DMS53 (cell line): ENCODE measurements at regions not wholly inside any gene's neighbourhood (a gene's known extent, or its start where the extent isn't known, plus 50 kb on each side); places are given as distances from the start of the nearest gene placed in this dataset.
A peak's percentile ranks its signal among the peaks of the same experiment; 100 is the strongest.

Experiments used
- DNase-seq: peaks from one replicate; lab custom pipeline; 2025; lab: John Stamatoyannopoulos, UW

DNA sequence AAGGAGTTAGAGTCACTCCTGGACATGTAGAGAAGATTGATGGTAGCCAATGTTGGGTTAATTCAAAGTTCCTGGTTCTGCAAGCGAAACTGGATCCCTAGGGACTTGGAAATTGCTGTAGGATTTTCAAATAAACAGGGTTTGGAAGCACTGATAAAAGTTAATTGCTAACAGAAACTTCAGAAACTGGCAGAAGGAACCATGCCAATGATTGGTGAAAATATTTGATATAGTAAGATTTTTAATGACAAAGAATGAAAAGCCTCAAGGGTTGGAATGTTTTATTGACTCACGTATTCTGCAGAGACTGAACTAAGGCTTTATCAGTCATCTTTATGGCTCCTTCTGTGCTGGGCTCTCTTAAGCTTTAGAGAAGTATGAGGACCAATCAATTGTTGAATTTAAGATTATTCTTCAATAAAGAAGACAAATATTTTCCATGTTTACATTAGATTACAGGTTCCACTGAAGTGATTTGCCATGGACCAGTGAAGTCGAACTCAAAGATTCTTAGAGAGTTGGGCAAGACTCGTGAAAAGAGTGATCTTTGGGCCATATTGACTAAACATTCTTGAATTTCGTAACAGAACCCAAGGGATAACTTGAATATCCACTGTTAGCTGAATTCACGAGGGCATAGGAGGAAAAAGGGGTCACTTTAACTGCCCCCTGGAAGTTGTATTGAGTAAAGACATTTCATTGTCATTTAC is 371.4 kb downstream of the HDGFL1 start:
- no peak for DNase-seq

DNA sequence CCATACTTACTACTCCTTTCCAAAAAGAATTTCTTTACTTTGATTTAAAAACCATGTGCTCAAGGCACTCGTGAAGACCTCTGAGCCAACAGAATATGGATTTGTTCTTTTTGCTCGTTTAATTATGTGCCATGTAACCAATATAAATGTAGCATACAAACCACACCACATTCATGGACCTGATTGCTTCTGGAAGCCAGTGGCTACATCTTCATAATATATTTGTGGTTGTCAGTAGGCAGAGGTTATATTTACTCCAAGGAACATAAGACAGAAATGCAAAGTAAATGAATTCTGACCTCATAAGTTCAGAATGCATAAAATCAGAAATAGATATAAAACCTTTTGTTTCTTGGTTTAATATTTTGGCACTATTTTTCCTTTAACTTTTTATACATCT is 373.0 kb downstream of the HDGFL1 start:
- DNase-seq: no peak

DNA sequence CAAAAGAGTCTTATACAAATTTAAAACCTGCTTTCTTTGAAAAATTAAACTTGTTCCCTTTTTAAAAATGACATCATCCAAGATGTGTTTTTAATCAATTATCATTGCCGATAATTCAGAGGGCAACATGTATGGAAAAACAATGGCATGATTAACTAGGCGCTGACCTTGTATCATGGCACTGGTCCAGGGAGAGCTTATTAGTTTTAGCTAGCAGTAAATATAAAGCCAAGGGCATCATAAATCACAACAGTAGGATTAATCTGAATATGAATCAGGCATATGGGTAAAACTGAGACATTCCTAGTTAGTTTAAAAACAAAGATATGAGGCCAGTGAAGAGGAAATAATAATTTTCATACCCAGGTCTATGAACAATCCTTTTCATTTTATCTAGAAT is 374.0 kb downstream of the HDGFL1 start:
- no peak for DNase-seq

DNA sequence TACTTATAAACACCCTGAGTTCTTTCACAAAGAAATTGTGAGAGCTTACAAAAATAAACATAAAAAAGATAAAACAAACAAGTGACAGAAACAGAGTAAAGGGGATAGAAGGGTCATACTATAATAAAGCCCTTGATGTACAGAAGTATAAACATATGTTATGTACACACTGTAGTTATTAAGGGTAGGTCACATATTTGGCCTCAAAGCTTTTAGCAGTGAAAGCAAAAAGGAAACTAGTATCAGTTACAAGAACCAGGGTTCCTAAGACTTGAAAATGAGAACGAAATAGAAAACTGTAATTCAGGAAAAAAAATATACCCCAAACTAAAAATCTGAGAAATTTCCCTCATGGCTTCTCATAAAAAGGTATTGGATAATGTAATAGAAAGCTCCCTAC is 380.6 kb downstream of the HDGFL1 start:
- peak; percentile 63 for DNase-seq

DNA sequence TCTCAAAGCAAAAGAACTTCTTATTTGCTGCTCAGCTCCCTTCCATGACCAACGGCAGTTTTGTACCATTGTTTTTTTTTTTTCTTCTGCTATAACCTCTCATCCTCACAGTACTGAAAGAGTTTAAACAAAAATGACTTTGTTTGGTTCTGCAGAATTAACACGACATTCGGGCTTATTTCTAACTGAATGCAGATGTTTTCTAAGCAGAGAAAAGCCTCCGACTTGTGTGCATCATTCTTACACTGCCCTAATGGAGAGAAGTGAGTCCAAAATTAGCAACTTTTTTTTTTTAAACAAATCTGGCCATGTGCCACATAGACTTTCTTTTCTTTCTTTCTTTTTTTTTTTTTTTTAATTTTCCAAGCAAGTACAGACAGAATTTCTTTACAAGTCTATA is 382.7 kb downstream of the HDGFL1 start:
- no peak for DNase-seq

DNA sequence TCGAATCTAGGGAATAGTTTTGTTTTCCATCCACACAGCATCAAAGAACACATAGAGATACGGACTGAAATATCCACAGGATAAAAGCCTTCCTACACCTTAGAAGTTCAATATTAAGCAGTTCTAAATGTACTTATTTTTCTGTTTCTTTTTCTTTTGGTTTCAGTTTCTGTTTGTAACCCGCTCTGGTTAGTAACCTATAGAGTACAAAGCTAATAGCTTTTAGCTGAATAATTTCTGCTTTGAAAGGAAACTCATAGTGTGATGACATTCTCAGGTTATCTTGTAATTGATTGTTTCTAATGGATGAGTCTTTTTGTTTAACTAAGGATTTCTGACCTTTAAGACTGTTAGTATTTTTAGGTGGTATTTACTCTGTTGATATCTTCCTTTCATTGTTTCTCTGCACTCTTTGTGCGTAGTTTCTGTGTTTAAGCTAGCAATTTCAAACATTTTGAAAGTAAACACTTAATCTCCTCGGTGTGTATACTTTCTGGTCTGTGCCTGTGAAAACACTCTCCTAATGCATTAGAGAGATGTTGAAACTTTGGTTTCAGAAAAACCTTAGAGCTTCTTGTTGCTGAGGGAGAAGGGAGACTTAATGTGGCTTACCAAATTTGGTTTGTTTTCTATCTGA is 385.5 kb downstream of the HDGFL1 start:
- peak; percentile 87 for DNase-seq

DNA sequence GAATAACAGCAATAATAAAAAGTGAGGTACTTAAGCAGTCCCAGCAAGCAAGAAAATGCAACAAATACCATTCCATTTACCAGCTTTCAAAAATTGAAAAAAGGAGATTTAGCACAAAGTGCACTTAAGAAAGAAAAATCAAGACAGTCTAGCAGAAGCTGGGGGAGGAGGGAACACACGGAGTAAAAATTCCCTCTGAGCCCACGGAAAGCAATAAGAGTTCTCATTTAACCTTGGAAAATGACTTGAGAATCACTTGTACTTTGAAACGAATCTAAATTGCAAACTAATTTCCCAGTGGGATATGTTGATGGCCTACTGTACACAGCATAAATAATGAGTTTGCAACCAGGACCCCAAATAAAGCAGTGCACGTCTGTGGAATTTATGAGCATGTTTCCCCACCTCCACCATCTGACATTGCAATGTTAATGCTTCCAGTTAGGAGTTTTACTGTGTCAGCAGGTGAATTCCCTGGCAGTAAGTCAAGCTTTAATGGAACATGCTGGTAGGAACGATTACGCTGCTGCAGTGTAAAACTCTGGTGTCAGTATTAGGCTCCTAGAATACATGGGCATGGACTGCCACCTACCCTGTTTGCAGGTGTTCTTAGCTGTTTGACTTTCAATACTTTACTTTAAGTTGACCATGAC is 386.8 kb downstream of the HDGFL1 start:
- peak; percentile 48 for DNase-seq

DNA sequence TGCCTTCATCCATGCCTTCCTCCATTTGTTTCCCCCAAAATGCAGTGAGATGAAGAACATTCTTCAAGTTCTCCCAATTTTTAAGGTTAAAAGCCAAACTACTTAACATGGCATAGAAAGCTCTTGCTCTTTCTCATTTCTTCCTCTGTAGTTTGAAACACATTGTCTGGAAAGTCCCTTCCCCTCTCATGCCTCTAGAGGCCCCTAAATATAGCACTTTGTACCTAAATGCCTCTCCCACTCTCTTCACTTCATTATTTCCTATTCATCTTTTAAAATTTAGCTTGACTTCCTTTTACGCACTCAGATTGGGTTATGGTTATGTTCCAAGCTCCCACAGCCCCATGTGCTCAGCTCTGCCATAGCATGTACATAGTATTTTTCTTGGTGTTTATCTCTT is 389.3 kb downstream of the HDGFL1 start:
- no peak for DNase-seq

DNA sequence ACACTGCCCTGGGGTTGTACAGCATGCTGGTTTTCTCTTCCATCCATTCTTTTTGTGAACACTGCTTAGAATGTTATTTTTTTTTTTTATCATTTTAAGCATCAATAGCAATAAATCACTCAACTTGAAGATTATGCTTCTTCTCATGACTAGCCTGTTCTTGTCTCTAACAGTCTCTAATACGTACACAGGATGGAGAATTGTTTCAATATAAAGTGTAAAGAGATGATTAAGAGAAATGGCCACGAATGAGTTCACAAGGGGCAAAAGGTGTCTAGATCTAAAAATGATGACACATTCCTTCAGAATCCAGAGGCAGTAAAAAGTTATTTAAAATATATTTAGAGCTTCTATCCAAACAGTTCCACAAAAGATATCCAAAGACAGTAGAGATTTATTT is 390.2 kb downstream of the HDGFL1 start:
- DNase-seq: no peak

DNA sequence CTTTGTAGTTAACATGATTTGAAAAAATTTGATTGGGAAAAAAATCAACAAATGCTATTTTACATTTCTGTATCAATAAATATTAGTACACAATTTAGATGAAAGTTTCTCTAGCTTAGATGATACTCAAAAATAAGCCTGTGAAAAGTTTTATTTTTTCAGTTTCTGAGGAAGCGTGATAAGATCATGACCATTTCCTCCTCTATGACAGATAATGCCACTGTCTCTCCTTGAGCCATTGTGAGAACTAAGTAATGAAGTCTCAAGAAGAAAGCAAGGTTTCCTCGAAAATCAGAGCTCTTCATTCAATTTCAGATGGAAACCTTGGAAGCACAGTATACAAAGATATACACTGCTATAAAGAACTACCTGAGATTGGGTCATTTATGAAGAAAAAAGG is 395.0 kb downstream of the HDGFL1 start:
- no peak for DNase-seq

DNA sequence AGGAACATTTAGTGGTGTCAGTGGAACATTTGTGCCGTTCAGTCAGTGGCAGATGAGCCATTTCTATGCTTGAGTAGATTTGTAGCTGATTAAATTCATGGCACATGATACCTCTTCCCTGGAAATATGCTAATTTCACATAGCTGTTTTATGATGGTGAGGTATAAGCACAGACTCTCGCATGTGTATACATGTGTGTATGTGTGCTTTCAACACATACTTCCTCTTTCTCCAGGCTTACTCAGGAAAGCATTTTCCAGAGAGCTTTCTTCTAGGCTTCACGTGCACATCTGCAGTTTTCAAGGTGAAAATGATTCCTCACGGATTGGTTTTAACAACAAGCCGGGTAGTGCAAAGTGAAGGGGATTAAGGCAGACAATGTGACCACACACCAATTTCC is 396.5 kb downstream of the HDGFL1 start:
- no peak for DNase-seq

DNA sequence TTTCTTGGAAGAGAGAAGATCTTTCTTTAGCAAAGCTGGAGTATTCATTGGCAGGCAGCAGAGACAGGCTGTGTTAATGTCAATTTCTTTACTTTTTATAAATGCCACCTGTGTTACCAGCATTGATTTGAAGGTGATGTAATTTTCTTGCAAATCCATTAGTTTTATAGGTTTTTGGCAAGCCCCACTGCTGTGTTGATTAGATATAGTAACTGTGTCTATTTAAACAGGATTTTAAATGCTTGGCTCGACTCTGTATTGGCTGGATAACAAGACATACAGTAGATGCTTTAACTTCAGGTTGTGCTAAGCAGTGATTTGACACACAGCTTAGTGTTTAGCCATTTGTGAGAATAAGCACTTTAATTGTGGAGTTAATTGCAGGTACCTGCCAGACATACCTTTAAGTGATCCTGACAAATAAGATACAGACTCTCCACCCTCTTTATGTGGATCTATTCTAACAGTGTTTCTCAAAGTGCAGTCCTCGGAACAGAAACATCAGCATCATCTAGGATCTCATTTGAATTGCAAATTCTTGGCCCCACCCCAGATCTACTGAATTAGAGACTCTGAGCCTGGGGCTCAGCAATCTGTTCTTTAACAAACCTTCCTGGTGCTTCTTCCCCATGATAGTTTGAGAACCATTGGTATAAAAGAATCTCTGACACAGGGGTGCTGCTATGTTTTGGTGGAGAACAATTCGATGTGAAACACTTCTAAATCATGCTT is 397.5 kb downstream of the HDGFL1 start:
- no peak for DNase-seq

DNA sequence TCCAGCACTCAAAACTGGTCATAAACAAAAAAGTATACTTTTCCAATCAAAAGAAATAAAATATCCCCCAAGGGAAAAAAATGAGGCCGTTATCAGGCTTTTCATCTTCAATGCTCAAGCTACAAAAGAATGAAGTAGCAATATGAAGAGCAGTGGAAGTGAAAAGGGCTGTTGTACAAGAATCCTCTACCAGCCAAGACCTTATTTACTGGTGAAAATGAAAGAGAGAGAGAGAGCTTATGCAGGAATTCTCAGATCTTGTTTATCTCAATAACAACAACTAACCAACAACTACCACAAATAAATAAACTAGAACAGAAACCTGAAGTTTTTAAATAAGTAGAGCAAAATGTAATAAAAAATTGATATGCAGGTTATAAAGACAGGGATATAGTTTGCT is 400.6 kb downstream of the HDGFL1 start:
- DNase-seq: no peak

DNA sequence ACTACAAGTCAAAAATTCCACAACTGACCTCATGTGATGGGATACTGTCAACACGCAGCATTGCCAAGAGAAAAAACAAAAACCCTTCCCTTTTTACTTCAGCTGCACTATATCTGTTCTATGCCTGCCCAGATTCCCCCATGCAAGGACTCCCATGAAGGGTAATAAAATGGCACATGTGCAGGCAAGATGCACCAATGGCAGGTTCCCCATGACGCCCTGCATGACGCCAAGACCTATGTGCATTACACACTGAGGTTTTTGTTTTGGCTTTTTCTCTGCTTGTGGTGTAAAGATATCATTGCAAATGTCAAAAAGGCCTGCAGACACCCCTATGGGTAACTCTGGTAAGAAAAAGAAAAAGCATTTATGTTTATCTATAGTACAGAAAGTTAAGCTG is 403.4 kb downstream of the HDGFL1 start:
- DNase-seq: no peak

DNA sequence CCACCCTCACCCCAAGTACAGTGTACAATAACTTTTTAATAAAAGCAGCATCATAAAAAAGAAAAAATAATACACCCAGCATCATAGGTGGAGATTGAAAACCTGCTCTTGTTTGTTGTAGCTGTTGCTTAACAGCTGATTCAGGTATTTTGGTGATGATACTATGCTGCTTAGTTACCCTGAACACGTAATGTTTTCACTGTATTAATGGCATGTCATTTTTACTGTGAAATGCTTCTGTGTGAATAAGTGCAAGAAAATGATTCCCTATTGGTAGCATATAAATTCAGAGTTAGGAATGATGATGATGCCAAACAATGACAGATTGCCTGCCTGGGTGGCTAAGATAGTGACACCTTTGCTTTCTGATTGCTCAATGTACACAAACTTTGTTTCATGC is 405.7 kb downstream of the HDGFL1 start:
- DNase-seq: no peak

DNA sequence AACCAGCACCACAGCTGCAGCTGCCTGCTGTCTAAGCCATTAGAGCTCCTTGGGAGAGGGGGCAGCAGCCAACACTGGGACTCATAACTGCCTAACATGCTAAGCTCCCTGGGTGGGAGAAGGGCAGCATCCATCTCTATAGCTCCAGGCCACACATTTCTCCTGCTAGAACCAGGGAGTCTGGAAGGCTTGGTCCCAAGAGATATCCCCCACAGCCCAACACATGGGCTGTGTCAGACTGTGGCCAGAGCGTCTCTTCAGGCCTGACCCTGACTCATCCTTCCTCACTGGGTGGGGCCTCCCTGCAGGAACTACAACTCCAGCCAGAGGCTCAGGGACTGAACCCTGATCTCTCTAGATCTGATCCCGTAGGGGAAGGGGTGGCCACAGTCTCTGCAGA is 411.1 kb downstream of the HDGFL1 start:
- DNase-seq: no peak

DNA sequence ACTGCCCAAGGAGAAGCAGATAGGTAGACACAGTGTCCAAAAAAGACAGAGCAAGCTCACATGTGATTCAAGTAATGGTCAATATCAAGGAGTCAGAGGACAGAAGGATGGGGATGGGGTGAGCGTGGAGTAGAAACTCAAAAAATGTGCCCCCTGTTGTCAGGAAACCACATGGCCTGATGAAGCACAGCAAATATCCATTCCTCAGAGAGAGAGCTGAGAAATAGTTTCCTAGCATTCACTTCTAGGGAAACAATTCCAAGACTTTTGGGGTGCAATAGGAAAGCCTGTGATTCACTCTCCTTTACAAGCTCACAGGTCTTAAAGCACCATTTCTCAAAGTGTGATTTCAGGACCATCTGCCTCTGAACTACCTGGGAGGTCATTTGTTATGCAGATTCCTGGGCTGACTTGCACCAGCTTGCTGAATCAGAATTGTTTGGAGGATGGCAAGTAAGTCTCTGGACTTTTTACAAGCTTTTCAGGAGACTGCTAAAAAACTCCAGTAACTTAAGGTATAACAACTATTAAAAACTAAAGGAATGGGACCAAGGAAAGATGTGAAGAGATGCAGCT is 432.8 kb downstream of the HDGFL1 start:
- no peak for DNase-seq

DNA sequence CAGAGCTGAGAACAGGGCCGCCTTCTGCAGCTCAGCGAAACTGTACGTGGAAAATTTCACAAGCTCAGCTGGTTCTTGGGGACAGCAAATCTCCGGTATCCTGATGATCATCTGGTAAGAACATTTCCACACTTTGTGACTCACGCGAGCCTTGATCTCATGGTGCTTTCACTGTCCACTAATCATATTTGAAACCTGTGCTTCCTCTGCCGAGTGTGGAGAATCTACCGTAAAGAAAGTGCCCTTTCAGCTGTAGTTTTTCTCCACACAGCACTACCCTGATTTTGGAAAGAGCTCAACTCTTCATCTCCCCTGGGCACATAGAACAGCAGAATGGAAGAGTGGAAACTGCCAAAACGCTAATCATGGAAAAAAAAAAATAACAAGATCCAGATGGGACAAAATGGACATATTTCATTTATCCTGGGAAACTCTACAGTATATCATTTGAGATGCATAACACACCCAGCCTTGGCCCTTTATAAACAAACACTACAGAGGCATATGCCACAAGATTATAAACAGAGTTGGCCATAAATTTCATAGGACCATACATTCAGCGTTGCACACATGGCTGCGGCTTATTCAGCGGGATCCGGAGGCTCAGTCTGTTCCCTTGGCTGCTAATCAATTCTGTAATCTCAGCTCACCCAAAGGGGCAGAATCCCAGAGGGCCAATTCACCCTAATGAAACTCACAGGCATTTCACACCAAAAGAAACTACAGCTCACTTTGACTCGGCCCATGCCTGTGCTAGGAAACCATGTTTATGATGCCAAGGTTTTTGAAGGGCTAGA is 434.5 kb downstream of the HDGFL1 start:
- no peak for DNase-seq

DNA sequence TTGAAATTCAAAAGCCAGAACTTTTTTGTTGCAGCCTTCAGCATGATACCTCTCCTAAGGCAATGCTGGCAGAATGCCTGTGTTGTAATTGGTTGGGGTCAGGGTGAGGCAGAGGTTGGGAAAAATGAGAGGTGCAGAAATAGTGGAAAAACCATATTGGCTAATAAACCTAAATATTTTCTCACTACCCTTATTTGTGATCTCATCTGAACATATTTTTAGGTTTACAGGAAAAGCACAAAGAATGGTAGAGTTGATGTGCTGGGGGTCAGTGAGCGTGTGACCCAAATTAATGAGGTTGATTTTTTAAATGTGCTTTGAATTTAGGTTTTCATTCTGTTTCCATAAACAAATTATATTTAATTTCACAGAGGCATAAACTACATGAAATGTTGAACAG is 437.3 kb downstream of the HDGFL1 start:
- DNase-seq: no peak

DNA sequence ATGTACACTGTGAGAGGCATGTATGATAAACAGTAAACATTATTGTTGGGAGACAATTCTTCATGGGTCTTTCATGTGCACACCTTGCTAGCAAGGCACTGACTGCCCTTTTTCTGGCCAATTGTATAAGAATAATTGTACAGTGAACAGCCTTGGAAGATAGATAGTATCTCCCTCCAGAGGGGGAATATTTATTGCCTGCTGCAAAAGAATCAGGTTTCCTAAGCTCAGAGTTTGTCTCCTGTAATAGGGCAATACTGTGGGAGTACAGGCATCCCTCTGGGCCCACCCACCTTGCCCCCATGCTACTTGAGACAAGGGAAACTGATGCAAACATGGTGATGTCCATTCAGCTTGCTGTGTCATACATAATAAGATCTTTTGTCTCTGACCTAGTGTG is 442.2 kb downstream of the HDGFL1 start:
- DNase-seq: no peak

DNA sequence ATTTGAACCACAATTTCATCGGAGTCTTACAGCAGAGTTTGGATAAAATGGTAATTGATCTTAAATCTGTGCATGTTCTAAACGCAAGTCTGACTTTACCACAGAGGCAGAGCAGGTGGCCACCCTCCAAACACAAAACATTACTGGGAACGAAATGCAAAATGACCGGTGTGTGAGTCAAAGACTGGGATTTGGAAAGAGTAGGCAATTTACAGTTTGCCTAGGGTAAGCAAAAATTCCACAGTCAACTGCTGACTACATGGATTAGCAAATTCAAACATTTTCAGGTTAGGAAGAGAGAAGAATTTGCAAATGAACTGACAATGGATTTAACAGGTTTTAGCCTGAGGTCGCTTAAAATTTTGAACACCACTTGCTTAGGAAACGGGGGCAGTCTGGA is 444.4 kb downstream of the HDGFL1 start:
- no peak for DNase-seq

DNA sequence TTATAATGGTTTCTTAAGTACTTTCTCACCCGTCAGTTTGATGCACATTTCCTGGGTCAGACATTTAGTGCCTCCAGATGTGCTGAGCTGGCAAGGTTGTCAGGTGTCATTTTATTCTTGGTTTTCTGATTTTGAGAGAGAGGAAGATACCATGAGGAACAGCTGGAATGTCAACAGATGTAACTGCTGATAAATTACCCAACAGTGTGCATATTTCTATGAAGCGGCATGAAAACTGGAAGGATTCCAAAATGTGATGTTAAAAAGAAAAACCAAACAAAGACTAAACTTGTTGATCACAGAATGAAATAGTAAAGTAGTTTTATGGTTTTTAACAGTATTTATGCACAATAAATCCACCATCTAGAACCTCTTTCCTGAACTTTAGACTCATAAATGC is 447.3 kb downstream of the HDGFL1 start:
- no peak for DNase-seq
